Prostate gland (tissue), 2 donors: ENCODE measurements at regions not wholly inside any gene's neighbourhood (a gene's known extent, or its start where the extent isn't known, plus 50 kb on each side); places are given as distances from the start of the nearest gene placed in this dataset.
"Not testable (repeated sequence)": the region's sequence is repeated elsewhere in the genome, so short reads cannot be mapped to it uniquely, and the experiment has no call there.

ENCODE experiments used
- POLR2A ChIP-seq: fragments of 450-650 bp; IDR thresholded peaks from one replicate; pipeline ENCODE4 v1.6.1; 2016; ENCODE audit warnings: antibody characterized with exemption, mild to moderate bottlenecking
- POLR2AphosphoS5 ChIP-seq: sonication (generic); formaldehyde crosslinking; IDR thresholded peaks from one replicate; pipeline ENCODE4 v1.6.1; 2017; ENCODE audit warnings: antibody characterized with exemption
- TF ChIP-seq, protein P1 (sequence below), 4 experiments: fragments of 200-600 bp in 2 of 4; fragments of 450-650 bp in 2 of 4; sonication (generic) in 2 of 4; IDR thresholded peaks; 1 replicate in 3 of 4; 2 replicates in 1 of 4; pipeline ENCODE4 v1.5.1; 2016 to 2019; ENCODE audit warnings: antibody characterized with exemption in 4 of 4, mild to moderate bottlenecking in 2 of 4, moderate library complexity in 2 of 4

DNA sequence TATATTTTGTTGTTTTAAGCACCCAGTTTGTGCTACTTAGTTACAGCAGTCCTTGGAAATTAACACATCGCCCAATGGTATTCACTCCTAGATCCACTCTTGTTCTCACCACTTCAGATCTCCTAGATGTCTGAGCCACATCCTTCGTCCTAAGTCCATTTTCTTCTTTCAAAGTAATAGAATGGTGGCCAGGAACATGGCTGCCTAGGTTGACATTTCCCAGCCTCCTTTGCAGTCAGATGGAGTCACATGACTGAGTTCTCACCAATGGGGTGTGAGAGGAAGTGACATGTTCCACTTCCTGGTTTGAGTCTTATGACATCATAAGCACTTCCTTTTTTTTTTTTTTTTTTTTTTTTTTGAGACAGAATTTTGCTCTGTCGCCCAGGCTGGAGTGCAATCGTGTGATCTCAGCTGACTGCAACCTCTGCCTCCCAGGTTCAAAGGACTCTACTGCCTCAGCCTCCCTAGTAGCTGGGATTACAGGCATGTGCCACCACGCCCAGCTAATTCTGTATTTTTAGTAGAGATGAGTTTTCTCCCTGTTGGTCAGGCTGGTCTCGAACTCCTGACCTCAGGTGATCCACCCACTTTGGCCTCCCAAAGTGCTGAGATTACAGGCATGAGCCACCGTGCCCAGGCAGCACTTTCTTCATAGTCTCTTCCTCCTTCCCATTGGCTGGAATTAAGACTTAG lies 91.7 kb upstream of the MRI1 start:
- TF ChIP-seq, protein P1, sequence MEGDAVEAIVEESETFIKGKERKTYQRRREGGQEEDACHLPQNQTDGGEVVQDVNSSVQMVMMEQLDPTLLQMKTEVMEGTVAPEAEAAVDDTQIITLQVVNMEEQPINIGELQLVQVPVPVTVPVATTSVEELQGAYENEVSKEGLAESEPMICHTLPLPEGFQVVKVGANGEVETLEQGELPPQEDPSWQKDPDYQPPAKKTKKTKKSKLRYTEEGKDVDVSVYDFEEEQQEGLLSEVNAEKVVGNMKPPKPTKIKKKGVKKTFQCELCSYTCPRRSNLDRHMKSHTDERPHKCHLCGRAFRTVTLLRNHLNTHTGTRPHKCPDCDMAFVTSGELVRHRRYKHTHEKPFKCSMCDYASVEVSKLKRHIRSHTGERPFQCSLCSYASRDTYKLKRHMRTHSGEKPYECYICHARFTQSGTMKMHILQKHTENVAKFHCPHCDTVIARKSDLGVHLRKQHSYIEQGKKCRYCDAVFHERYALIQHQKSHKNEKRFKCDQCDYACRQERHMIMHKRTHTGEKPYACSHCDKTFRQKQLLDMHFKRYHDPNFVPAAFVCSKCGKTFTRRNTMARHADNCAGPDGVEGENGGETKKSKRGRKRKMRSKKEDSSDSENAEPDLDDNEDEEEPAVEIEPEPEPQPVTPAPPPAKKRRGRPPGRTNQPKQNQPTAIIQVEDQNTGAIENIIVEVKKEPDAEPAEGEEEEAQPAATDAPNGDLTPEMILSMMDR (IDR thresholded peaks at IDR 0.05): not testable (repeated sequence)
- not testable (repeated sequence) for TF ChIP-seq POLR2AphosphoS5, POLR2A
